HG03060 (cell line): ENCODE measurements at regions not wholly inside any gene's neighbourhood (a gene's known extent, or its start where the extent isn't known, plus 50 kb on each side); places are given as distances from the start of the nearest gene placed in this dataset.
"Not testable (repeated sequence)": the region's sequence is repeated elsewhere in the genome, so short reads cannot be mapped to it uniquely, and the experiment has no call there.

Source experiments
- ATAC-seq: cut with Tn5 transposase; IDR thresholded peaks from one replicate; pipeline ENCODE4 v1.9.1; 2021; ENCODE audit warnings: low read depth, moderate number of reproducible peaks; ENCODE audit not compliant: unreplicated experiment

DNA sequence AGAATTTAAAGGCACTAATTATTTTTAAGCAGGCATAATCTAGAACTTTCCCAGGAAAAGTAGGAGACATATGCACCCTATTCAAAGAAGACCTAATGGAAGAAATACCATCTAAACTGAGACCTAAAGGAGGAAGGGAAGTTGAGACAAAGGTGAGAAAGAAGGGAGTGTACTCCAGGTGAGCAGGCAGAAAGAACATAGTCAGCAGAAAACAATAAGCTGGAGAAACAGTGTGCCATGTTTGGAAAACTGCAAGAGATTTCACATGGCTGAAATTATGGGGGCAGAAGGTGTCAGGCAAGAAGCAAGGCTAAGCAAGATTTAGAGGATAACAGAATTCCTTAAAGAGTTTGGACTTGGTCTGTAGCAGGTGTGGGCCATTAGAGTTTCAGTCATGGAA lies 167.0 kb upstream of the USP25 start:
- ATAC-seq, result no peak

DNA sequence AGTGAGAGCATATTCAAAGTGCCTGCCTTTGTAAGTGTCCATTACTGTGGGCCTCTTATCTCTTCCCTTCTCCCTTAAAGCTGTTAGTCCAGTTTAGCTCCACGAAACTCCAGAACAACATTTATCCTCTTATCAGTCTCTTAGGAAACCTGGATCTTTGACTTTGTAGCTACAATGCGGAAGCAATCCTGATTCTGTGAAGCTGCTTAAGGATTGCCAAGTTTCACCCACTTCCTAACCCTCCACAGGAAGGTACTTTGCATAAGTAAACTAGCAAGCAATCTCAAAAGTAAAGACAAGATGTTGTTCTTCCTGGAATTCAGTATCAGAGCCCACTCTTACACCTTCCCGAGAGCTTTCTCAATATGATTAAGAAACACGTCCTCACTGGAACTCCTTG lies 164.9 kb upstream of the USP25 start:
- no peak for ATAC-seq

DNA sequence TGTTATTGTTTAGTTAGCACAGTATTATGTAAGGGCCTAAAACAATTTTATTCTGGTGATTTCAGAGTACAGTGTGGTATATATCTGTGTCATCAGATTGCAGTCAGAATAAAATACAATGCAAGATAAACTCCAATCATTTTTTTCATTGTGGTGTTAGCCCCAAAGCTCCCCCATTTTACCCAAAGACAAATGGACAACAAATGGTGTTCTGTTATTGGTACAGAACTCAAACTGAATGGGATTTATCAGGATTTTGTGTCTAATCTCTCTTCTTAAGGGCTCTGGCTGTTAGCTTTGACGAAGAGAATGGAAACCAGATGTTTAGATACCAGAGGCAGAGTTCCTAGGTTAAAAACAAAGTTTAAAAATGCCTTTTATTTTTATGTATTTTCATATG lies 163.1 kb upstream of the USP25 start:
- ATAC-seq, result no peak

DNA sequence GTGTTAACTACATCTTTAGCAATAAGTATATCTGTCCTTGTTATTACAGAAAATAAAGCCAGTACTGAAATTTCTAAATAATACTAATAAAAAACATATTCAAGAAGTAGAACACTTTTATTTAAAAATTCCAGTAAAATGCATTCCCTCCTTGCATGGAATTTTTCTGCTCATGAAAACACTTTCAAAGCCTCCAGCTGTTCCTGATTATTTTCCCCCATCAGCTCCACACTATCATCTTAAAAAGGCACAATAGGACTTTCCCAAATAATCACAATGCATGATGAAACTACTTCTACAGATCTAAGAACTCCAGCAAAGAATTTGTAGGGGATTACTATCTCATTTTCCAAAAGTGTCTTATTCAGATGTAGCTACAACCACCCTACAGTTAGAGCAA lies 162.6 kb upstream of the USP25 start:
- no peak for ATAC-seq

DNA sequence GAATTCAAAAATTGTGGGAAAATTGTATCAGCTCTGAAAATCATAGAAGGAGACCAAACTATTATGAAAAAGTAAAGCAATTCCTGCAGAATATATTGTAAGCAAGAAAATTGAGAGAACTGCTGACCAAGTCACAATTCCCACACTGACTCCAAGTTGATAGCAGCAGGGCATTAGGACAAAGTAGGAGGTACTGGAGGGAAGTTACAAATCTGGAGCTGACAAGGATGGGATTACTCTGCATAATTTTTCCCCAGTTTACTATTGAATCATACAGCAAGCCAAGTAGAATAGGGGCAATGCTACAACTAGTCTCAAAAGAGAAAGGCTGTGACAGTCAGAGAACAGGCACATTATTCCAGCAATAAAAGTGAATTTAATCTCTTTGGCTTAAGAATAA lies 161.3 kb upstream of the USP25 start:
- ATAC-seq, result no peak

DNA sequence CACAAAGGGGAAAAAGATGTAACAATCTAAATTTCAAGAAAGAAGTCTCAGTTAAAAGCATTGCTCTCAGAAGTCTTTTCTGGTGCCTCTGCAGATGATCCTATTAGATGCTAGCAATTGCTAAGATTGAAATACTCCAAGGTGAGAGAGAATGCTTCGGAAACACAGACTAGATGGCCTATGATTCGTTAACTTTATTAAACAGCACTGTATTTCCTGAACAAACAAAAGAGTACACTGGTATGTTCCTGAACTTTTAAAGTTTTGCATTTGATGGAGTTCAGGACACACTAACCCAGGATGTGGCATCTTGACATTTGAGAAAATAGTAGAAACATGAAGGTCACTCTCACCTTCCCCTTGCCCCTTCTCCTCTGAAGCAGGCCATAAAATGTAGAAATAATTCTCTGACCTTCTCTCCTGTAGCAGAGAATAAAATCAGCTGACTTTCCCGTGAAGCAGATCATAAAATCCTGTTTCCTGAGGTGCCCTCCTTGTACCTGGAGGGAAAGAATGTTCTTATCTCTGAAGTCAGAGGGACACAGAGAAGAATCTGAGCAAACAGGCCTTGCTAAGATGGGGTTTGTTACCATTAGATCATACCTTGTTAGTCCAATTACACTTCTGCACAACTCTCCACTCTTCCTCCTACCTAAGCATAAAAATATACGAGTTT lies 142.9 kb upstream of the USP25 start:
- no peak for ATAC-seq

DNA sequence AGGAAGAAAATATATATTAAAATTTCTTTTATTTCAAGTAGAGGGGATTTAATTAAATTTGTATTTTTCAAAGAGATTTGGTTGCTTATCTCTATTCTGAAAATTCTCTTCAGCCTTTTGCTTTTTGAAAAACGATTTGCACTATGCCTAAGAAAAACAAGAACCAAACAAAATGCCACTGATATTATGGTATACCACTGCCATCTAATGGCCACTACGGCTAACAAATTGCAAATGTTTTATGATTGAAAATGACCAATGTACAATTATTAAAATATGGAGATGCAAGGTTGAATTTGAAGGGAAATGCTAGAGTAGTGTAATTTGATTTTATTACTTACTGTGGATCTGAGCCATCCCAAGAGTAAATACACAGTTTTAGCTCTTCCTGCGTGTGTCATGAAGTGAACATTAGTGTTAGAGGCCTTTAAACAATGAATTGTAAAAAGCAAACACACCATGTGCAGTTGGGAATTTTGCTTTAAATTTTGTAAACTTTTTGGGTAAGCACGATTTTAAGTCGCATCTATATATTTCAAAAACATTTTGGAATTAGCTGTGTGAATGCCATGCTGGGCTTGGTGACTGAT lies 137.4 kb upstream of the USP25 start:
- ATAC-seq, result no peak

GRCh38 chr21:15592957-15593356 lies 136.8 kb upstream of the USP25 start:
- no peak for ATAC-seq

GRCh38 chr21:15601390-15601789 lies 128.4 kb upstream of the USP25 start:
- no peak for ATAC-seq

GRCh38 chr21:15604413-15604812 lies 125.4 kb upstream of the USP25 start:
- ATAC-seq, result no peak

- ATAC-seq, result no peak
Observed at GRCh38 chr21:15614766-15615165, 115.0 kb upstream of the USP25 start.

GRCh38 chr21:15616864-15617574 lies 112.8 kb upstream of the USP25 start:
- ATAC-seq, result no peak

DNA sequence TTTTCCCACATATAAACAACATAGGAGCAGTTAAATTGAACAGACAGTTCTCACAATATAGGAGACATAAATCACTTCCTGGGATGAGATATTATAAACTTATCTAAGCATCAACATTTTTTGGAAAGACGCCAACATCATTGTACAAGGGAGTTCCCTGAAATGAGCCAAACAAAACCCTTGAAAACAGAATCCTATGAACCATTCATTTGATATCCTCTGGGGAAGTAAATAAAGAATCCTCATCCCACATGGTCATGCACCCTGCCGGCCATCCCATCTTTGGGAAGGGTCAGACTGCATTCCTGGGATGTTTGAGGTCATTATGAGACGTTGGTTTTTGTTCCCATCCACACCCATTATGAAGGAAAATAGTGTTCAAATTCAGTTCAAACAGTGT lies 111.8 kb upstream of the USP25 start:
- ATAC-seq, result no peak

GRCh38 chr21:15620892-15621291 lies 108.9 kb upstream of the USP25 start:
- no peak for ATAC-seq

GRCh38 chr21:15624646-15625045 lies 105.1 kb upstream of the USP25 start:
- ATAC-seq, result no peak

DNA sequence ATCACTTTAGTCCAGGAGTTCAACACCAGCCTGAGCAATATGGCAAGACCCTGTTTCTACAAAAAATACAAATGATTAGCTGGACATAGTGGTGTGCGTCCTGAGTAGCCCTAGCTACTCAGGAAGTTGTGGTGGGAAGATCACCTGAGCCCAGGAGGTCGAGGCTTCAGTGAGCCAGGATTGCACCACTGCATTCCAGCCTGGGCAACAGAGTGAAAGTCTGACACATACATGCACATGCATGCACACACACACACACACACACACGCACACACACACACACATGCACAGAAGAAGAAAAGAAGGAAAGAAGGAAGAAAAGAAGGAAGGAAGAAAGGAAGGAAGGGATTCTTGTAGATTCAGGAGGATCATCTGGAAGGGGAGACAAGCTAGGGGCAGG lies 104.4 kb upstream of the USP25 start:
- ATAC-seq, result no peak

DNA sequence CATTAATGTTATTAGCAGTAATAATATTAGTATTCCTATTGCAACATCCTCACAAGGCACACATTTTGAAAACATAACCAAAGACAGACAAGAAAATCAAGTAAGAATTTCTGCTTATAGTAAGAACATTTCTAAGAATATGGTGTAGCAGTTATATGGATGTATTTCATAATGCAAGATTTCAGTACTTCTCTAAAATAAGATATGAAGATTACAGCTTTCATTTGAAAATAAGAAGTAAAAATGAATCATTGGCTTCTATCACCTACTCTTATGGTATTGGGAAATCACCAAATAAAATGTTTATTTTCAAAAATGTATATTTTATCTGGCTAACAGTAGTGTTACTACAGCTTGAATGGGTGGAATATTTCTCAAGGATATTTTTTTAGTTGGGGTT lies 103.8 kb upstream of the USP25 start:
- ATAC-seq, result no peak

GRCh38 chr21:15627011-15627410 lies 102.8 kb upstream of the USP25 start:
- no peak for ATAC-seq

DNA sequence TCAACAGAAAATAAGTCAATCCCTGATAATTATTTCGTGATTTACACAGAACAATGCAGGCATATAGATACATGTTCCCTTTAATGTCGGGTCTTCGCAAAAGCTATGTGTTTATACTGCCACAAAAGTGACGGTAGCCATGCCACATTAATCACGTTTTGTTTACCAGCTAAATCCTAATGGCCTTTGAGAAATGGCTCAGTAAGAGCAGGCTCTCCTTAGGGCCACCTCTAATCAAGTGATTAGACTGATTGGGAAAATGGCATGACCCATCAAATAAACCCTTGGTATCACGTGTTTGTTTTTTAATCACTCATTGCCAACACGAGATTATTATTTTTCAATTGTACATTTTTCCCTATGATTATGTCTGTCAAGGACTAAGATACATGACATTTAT lies 102.0 kb upstream of the USP25 start:
- no peak for ATAC-seq

DNA sequence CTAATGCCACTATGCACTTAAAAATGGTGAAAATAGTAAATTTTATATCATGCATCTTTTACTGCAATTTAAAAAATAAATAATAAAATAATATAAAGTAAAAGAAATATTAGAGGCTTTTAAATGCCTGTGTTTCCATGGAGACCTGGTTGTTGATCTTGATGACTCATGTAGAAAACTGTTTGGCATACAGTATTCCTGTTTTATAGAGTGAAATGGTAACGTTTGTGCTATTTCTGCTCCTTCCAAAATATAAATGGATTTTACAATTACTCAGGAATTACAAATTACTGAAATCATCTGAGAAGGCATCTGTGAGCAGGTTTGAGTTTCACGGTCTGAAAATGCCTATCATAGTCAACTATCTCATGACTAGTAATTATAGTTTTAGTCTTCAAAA lies 98.4 kb upstream of the USP25 start:
- no peak for ATAC-seq

DNA sequence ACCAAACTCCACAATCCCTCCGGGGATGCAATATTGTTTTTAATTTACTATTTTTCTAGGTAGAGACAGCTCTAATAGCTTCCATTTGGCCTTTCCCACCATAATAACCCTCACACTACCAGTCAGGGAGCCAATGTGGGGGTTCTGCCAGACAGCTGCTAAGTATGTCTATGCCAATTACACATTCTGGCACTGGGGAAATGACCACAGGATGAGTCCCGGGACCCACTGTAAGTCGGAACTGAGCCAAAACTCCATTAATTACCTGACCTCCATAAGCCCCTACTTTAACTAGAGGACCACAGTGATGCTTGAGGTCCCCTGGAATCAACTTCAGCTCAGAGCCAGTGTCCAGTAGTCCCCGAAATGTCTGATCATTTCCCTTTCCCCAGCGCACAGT lies 95.2 kb upstream of the USP25 start:
- not testable (repeated sequence) for ATAC-seq
